ENCODE measurements at regions not wholly inside any gene's neighbourhood (a gene's known extent, or its start where the extent isn't known, plus 50 kb on each side); places are given as distances from the start of the nearest gene placed in this dataset.

DNA sequence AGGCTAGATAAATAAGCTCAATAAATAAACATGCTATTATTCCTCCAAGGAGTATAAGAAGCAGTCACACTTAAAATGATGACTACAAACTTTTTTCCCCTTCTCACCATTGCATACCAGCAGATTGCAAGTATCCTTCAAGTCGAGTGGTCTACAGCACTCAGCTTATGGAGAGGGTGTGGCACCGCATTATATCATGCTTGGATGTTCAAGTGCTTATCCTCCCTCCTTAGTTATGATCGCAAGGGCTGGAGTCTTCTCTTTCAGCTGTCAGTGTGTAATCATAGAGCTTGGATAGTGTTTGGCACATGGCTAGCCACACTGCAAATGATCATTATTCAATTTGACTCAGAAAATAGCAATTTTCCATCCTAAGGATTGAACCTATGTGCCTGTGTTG is 124.0 kb downstream of the CARTPT start:
- H3K27ac ChIP-seq = no peak overlapping the region
- TF ChIP-seq, protein P1, sequence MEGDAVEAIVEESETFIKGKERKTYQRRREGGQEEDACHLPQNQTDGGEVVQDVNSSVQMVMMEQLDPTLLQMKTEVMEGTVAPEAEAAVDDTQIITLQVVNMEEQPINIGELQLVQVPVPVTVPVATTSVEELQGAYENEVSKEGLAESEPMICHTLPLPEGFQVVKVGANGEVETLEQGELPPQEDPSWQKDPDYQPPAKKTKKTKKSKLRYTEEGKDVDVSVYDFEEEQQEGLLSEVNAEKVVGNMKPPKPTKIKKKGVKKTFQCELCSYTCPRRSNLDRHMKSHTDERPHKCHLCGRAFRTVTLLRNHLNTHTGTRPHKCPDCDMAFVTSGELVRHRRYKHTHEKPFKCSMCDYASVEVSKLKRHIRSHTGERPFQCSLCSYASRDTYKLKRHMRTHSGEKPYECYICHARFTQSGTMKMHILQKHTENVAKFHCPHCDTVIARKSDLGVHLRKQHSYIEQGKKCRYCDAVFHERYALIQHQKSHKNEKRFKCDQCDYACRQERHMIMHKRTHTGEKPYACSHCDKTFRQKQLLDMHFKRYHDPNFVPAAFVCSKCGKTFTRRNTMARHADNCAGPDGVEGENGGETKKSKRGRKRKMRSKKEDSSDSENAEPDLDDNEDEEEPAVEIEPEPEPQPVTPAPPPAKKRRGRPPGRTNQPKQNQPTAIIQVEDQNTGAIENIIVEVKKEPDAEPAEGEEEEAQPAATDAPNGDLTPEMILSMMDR (IDR thresholded peaks at IDR 0.05) = no peak
- TF ChIP-seq ZFX (IDR thresholded peaks at IDR 0.05; ENCODE audit: borderline replicate concordance) = no peak

DNA sequence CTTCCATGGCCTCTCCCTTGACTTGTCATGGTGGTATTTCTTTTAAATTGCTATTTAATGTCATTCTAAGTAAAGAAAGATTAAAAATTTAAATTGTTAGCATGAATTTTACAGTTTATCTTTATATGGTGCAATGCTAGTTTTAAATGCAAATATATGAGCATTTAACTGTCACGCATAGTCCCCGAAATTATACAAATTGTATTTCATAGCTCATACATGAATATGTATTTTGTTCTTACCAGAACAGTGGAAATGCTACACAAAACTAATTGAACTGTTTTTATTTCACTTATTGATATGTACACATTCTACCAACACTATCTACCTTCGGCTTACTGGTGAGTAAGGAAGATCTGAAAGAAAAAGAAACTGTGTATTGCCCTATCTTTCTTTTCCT is 125.8 kb downstream of the CARTPT start:
- TF ChIP-seq, protein P1 (IDR thresholded peaks at IDR 0.05) = no peak
- TF ChIP-seq ZFX (IDR thresholded peaks at IDR 0.05; ENCODE audit: borderline replicate concordance) = no peak
- no peak overlapping the region for H3K27ac ChIP-seq

DNA sequence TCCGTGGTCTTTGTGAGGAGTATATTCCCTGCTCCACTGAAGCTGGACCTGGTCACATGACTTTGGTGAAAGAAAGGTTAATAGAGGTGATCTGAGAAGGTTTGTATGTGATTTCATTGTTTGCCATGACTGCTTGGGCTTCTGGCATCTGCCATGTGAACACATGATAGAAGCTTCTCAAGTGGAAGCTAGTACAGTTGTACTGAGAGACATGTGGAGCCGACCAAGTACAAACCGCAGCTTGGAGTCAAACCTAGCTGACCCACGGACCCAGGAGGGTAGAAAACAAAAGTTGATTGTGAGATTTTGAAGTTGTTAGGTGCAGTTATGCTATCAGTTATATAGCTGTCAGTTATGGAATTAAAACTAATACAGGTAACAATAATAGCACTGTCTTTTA is 140.4 kb downstream of the CARTPT start:
- no peak for TF ChIP-seq ZFX (IDR thresholded peaks at IDR 0.05; ENCODE audit: borderline replicate concordance)
- TF ChIP-seq, protein P1 (IDR thresholded peaks at IDR 0.05) = no peak
- H3K27ac ChIP-seq = no peak overlapping the region

DNA sequence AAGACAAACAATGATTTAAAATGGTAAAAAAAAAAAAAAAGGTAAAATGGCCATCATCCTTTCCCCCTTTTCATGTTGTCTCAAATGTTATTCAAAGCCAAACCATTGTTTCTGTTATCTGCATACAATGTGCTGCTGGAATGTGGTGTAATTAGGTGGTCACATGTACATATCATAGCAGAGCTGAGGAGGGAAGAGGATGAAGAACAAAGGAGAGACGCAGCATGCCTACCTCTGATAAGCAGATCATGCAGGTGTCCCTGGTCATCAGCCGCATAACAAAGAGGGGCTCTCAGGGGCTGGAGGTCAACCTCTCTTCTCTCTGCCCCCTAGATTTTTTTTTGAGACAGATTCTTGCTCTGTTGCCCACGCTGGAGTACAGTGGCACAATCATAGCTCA is 141.0 kb downstream of the CARTPT start:
- TF ChIP-seq, protein P1 (IDR thresholded peaks at IDR 0.05) = no peak
- TF ChIP-seq ZFX (IDR thresholded peaks at IDR 0.05; ENCODE audit: borderline replicate concordance) = no peak
- no peak overlapping the region for H3K27ac ChIP-seq

DNA sequence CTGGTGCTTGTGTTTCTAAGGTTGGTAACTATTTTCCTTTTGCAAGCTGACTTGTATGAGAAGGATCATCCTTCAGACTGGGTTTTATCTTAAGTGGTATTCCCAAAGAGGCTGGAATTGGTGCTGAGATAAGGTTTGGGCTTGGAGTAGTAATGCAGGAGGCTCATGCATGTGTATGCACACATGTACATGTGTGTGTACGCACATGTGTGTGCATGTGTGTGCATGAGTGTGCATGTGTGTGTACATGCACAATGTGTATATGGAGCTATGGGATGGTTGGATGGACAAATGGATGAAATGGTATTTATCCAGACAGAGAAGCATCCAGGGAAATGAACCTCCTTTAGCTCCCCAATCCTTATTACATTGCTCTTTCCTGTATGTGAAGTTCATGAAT is 142.6 kb downstream of the CARTPT start:
- no peak overlapping the region for H3K27ac ChIP-seq
- TF ChIP-seq, protein P1 (IDR thresholded peaks at IDR 0.05) = no peak
- no peak for TF ChIP-seq ZFX (IDR thresholded peaks at IDR 0.05; ENCODE audit: borderline replicate concordance)

DNA sequence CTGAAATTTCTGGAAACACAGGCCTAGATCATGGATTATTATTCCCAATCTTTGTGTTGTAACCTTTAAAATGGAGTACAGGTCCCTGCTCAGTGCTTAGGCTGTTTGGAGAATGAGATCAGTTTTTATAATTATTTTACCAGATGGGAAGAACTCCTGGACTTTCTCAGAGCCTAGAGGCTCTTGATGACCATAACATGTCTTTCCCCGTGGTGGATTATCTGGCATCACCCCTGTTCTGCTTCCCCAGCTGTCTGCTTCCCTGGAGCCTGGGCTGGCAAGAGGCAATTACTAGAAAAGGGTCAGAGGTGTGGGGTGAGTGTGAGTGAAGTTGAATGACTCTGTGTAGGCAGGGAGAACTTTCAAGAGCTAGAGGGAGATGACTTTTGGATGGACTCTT is 143.0 kb downstream of the CARTPT start:
- TF ChIP-seq, protein P1 (IDR thresholded peaks at IDR 0.05) = no peak
- no peak for TF ChIP-seq ZFX (IDR thresholded peaks at IDR 0.05; ENCODE audit: borderline replicate concordance)
- H3K27ac ChIP-seq = peak overlapping the region; percentile 9

DNA sequence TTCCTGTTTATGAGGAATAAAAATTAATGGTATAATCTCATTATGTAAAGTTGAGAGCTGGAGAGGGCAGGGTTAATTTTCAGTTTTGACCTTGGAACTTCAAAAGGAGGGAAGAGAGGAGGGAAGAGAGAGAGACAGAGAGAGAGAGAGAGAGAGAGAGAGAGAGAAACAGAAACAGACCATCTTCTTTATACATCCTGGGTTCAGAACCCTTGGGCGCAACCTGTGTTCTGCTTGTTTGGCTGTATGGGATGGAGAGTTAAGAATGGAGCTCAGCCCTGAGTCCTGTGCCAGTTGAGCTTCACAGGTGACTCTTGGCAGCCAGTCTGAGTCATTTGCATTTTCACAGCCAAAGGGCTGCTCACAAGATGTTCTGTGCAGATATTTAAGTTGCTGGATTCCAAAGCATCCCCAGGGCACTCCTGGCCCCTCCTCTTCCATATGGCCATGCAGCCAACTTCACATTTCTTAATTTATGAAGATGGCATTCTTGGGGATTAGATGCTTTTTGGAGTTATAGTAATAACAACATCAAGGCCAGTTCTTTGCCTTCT is 143.5 kb downstream of the CARTPT start:
- peak overlapping the region; percentile 9 for H3K27ac ChIP-seq
- TF ChIP-seq, protein P1 (IDR thresholded peaks at IDR 0.05) = no peak
- TF ChIP-seq ZFX (IDR thresholded peaks at IDR 0.05; ENCODE audit: borderline replicate concordance) = no peak

Measured in 22Rv1 (cell line).